SK-N-SH treated with all-trans-retinoic acid at 6 μM for 48 hours (cell line): ENCODE measurements at regions not wholly inside any gene's neighbourhood (a gene's known extent, or its start where the extent isn't known, plus 50 kb on each side); places are given as distances from the start of the nearest gene placed in this dataset.
"Not testable (repeated sequence)": the region's sequence is repeated elsewhere in the genome, so short reads cannot be mapped to it uniquely, and the experiment has no call there.

ENCODE experiments used
- ARNTL ChIP-seq: fragments of 450-650 bp; formaldehyde crosslinking; IDR thresholded peaks from 2 replicates; pipeline ENCODE4 v1.5.0; 2020; ENCODE audit warnings: low read depth, mild to moderate bottlenecking, moderate library complexity, borderline replicate concordance
- BACH2 ChIP-seq: fragments of 250-450 bp; sonication (Bioruptor Pico); IDR thresholded peaks from 2 replicates; pipeline ENCODE4 v1.9.0; 2021; ENCODE audit warnings: mild to moderate bottlenecking, borderline replicate concordance
- ESRRG ChIP-seq: fragments of 250-450 bp; sonication (Bioruptor Pico); IDR thresholded peaks from 2 replicates; pipeline ENCODE4 v1.6.1; 2021; ENCODE audit warnings: mild to moderate bottlenecking
- ISL1 ChIP-seq: fragments of 250-450 bp; sonication (Bioruptor Pico); IDR thresholded peaks from 2 replicates; pipeline ENCODE4 v2.1.2; 2022; ENCODE audit warnings: mild to moderate bottlenecking, moderate library complexity
- PPARA ChIP-seq: fragments of 250-450 bp; sonication (Bioruptor Pico); IDR thresholded peaks from 2 replicates; pipeline ENCODE4 v1.5.0; 2020; ENCODE audit warnings: mild to moderate bottlenecking, borderline replicate concordance
- RARB ChIP-seq: fragments of 250-450 bp; sonication (Bioruptor Pico); IDR thresholded peaks from 2 replicates; pipeline ENCODE4 v1.8.0; 2021; ENCODE audit warnings: mild to moderate bottlenecking, moderate library complexity
- TCF4 ChIP-seq: fragments of 250-450 bp; sonication (Bioruptor Pico); IDR thresholded peaks from 2 replicates; pipeline ENCODE4 v1.8.0; 2021; ENCODE audit warnings: mild to moderate bottlenecking, moderate library complexity, borderline replicate concordance
- ZC3H10 ChIP-seq: fragments of 250-450 bp; sonication (Bioruptor Pico); IDR thresholded peaks from 2 replicates; pipeline ENCODE4 v1.5.1; 2021; ENCODE audit warnings: mild to moderate bottlenecking, moderate library complexity
- ZFP30 ChIP-seq: fragments of 450-650 bp; formaldehyde crosslinking; IDR thresholded peaks from 2 replicates; pipeline ENCODE4 v1.5.0; 2022; ENCODE audit warnings: mild to moderate bottlenecking, moderate library complexity
- ZNF565 ChIP-seq: fragments of 450-650 bp; formaldehyde crosslinking; conservative IDR thresholded peaks from 2 replicates; pipeline ENCODE4 v1.5.0; 2020; ENCODE audit warnings: low read depth, mild to moderate bottlenecking, moderate library complexity
- ZNF8 ChIP-seq: fragments of 450-650 bp; formaldehyde crosslinking; IDR thresholded peaks from 2 replicates; pipeline ENCODE4 v1.5.0; 2020; ENCODE audit warnings: mild to moderate bottlenecking, moderate library complexity
- TF ChIP-seq, protein P1 (sequence below): fragments of 250-450 bp; sonication (Bioruptor Pico); IDR thresholded peaks from 2 replicates; pipeline ENCODE4 v1.8.0; 2020; ENCODE audit warnings: mild to moderate bottlenecking, moderate library complexity, borderline replicate concordance
- TF ChIP-seq, protein P2 (sequence below): fragments of 250-450 bp; sonication (Bioruptor Pico); IDR thresholded peaks from 2 replicates; pipeline ENCODE4 v1.5.1; 2020; ENCODE audit warnings: low read depth, mild to moderate bottlenecking, moderate library complexity
- TF ChIP-seq, protein P3 (sequence below): fragments of 250-450 bp; sonication (Bioruptor Pico); IDR thresholded peaks from 2 replicates; pipeline ENCODE4 v1.5.0; 2020; ENCODE audit warnings: mild to moderate bottlenecking, moderate library complexity

DNA sequence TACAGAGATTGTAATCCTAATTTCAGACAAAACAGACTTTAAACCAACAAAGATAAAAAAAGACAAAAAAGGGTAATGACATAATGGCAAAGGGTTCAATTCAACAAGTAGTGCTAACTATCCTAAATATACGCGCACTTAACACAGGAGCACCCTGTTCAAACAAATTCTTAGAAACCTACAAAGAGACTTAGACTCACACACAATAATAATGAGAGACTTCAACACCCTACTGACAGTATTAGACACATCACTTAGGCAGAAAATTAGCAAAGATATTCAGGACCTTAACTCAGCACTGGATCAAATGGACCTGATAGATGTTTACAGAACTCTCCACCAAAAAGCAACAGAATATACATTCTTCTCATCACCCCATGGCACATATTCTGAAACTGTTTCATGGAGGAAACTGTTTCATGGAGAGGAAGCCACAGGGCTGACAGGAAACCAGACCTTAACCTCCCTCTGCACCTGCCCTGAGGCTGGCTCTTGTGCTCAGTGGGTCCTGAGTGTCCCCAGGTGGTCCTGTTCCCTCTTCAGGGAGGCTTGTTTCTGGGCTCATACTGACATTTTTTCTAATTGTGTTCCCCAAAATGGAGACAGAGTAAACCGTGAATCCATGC is 54.7 kb downstream of the OR4M2 start:
- not testable (repeated sequence) for TF ChIP-seq ARNTL (CRISPR knock-in tag); PPARA (CRISPR knock-in tag); ESRRG (CRISPR knock-in tag); ZNF8; ISL1 (CRISPR knock-in tag); ZC3H10 (CRISPR knock-in tag); ZNF565 (CRISPR knock-in tag); BACH2 (CRISPR knock-in tag); ZFP30 (CRISPR knock-in tag); TCF4; RARB (CRISPR knock-in tag)
- TF ChIP-seq, protein P1, sequence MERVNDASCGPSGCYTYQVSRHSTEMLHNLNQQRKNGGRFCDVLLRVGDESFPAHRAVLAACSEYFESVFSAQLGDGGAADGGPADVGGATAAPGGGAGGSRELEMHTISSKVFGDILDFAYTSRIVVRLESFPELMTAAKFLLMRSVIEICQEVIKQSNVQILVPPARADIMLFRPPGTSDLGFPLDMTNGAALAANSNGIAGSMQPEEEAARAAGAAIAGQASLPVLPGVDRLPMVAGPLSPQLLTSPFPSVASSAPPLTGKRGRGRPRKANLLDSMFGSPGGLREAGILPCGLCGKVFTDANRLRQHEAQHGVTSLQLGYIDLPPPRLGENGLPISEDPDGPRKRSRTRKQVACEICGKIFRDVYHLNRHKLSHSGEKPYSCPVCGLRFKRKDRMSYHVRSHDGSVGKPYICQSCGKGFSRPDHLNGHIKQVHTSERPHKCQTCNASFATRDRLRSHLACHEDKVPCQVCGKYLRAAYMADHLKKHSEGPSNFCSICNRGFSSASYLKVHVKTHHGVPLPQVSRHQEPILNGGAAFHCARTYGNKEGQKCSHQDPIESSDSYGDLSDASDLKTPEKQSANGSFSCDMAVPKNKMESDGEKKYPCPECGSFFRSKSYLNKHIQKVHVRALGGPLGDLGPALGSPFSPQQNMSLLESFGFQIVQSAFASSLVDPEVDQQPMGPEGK (CRISPR knock-in tag), result not testable (repeated sequence)
- TF ChIP-seq, protein P2, sequence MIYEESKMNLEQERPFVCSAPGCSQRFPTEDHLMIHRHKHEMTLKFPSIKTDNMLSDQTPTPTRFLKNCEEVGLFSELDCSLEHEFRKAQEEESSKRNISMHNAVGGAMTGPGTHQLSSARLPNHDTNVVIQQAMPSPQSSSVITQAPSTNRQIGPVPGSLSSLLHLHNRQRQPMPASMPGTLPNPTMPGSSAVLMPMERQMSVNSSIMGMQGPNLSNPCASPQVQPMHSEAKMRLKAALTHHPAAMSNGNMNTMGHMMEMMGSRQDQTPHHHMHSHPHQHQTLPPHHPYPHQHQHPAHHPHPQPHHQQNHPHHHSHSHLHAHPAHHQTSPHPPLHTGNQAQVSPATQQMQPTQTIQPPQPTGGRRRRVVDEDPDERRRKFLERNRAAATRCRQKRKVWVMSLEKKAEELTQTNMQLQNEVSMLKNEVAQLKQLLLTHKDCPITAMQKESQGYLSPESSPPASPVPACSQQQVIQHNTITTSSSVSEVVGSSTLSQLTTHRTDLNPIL (CRISPR knock-in tag), result not testable (repeated sequence)
- TF ChIP-seq, protein P3, sequence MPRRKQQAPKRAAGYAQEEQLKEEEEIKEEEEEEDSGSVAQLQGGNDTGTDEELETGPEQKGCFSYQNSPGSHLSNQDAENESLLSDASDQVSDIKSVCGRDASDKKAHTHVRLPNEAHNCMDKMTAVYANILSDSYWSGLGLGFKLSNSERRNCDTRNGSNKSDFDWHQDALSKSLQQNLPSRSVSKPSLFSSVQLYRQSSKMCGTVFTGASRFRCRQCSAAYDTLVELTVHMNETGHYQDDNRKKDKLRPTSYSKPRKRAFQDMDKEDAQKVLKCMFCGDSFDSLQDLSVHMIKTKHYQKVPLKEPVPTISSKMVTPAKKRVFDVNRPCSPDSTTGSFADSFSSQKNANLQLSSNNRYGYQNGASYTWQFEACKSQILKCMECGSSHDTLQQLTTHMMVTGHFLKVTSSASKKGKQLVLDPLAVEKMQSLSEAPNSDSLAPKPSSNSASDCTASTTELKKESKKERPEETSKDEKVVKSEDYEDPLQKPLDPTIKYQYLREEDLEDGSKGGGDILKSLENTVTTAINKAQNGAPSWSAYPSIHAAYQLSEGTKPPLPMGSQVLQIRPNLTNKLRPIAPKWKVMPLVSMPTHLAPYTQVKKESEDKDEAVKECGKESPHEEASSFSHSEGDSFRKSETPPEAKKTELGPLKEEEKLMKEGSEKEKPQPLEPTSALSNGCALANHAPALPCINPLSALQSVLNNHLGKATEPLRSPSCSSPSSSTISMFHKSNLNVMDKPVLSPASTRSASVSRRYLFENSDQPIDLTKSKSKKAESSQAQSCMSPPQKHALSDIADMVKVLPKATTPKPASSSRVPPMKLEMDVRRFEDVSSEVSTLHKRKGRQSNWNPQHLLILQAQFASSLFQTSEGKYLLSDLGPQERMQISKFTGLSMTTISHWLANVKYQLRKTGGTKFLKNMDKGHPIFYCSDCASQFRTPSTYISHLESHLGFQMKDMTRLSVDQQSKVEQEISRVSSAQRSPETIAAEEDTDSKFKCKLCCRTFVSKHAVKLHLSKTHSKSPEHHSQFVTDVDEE (CRISPR knock-in tag), result not testable (repeated sequence)
